IMR-90 (cell line): ENCODE measurements at regions not wholly inside any gene's neighbourhood (a gene's known extent, or its start where the extent isn't known, plus 50 kb on each side); places are given as distances from the start of the nearest gene placed in this dataset.

Experiments
- ATAC-seq: fragments of 200-7000 bp; cut with Tn5 transposase; 2 replicates; pipeline ENCODE4 v1.9.1; 2020; ENCODE audit warnings: low read depth, mild to moderate bottlenecking, moderate library complexity
- BruUV-seq: library from RNA; stranded (reverse); fragments of 400-500 nt; replicated peaks from 2 replicates; lab custom pipeline; 2021; lab: Mats Ljungman, UMichigan
- CTCF ChIA-PET: fragments of 300-600 bp; formaldehyde crosslinking; extraction: SDS; loops from one replicate; lab custom pipeline; 2021; ENCODE audit warnings: antibody characterized with exemption; lab: Yijun Ruan, JAX
- POLR2A ChIA-PET: fragments of 300-600 bp; sonication (Branson Sonifier 250); formaldehyde crosslinking; loops from one replicate; lab custom pipeline; 2022; ENCODE audit warnings: antibody characterized with exemption; ENCODE audit not compliant: unreplicated experiment; lab: Charles Lee
- DNase-seq: peaks from one replicate; pipeline ENCODE4 v3.0.0; 2013
- H2AFZ ChIP-seq: replicated peaks from 2 replicates; pipeline ENCODE3; 2013; ENCODE audit warnings: low read length, mild to moderate bottlenecking; ENCODE audit not compliant: poor library complexity
- H2AK5ac ChIP-seq: 2 replicates; pipeline ENCODE4 v1.6.1; 2013; ENCODE audit warnings: low read depth, low read length, inconsistent platforms
- H2AK9ac ChIP-seq: replicated peaks from 2 replicates; pipeline ENCODE3; 2013; ENCODE audit warnings: mild to moderate bottlenecking, low read depth, low read length, moderate library complexity; ENCODE audit not compliant: poor library complexity
- H2BK120ac ChIP-seq: 2 replicates; pipeline ENCODE4 v1.6.1; 2013; ENCODE audit warnings: low read depth, low read length, inconsistent platforms
- H2BK15ac ChIP-seq: 3 replicates; pipeline ENCODE4 v1.6.1; 2013; ENCODE audit warnings: low read depth, low read length, inconsistent platforms
- H2BK20ac ChIP-seq: 2 replicates; pipeline ENCODE4 v1.6.1; 2013; ENCODE audit warnings: low read depth, mild to moderate bottlenecking, inconsistent platforms, low read length, moderate library complexity
- H2BK5ac ChIP-seq: 2 replicates; pipeline ENCODE4 v1.6.1; 2013; ENCODE audit warnings: mild to moderate bottlenecking, low read depth, low read length, inconsistent platforms; ENCODE audit not compliant: poor library complexity, severe bottlenecking
- H3K14ac ChIP-seq: replicated peaks from 2 replicates; pipeline ENCODE4 v1.6.1; 2013; ENCODE audit warnings: low read depth, low read length, inconsistent platforms
- H3K18ac ChIP-seq: 2 replicates; pipeline ENCODE4 v1.6.1; 2013; ENCODE audit warnings: low read depth, low read length, control low read depth
- H3K23ac ChIP-seq: 2 replicates; pipeline ENCODE4 v1.6.1; 2013; ENCODE audit warnings: low read depth, low read length, inconsistent platforms
- H3K27ac ChIP-seq: 2 replicates; pipeline ENCODE4 v1.5.1; 2013; ENCODE audit warnings: mild to moderate bottlenecking, control low read depth, low read length; ENCODE audit not compliant: insufficient read depth
- H3K27me3 ChIP-seq: 2 replicates; pipeline ENCODE4 v1.6.1; 2013; ENCODE audit warnings: low read length; ENCODE audit not compliant: control insufficient read depth, insufficient read depth
- H3K36me3 ChIP-seq: 2 replicates; pipeline ENCODE4 v1.6.1; 2013; ENCODE audit warnings: low read length, mixed read lengths; ENCODE audit not compliant: control insufficient read depth, insufficient read depth
- H3K4ac ChIP-seq: 2 replicates; pipeline ENCODE4 v1.6.1; 2013; ENCODE audit warnings: low read depth, low read length, inconsistent platforms
- H3K4me1 ChIP-seq: 2 replicates; pipeline ENCODE4 v1.6.1; 2013; ENCODE audit warnings: low read length, mixed read lengths; ENCODE audit not compliant: control insufficient read depth, insufficient read depth
- H3K4me2 ChIP-seq: 2 replicates; pipeline ENCODE4 v1.6.1; 2013; ENCODE audit warnings: low read depth, mild to moderate bottlenecking, control low read depth, low read length, moderate library complexity
- H3K4me3 ChIP-seq: 2 replicates; pipeline ENCODE4 v1.5.1; 2013; ENCODE audit warnings: low read depth, mild to moderate bottlenecking, control low read depth, low read length, moderate library complexity; ENCODE audit not compliant: insufficient read depth
- H3K56ac ChIP-seq: 2 replicates; pipeline ENCODE4 v1.6.1; 2013; ENCODE audit warnings: low read length, inconsistent platforms; ENCODE audit not compliant: insufficient read depth; ENCODE audit errors: extremely low read depth
- H3K79me1 ChIP-seq, 2 experiments: 2 replicates each; pipeline ENCODE4 v1.6.1; 2013; ENCODE audit warnings: low read length in 2 of 2, inconsistent platforms in 1 of 2, low read depth in 1 of 2
- H3K9ac ChIP-seq: 2 replicates; pipeline ENCODE4 v1.6.1; 2013; ENCODE audit warnings: low read depth, low read length, control low read depth
- H3K9me1 ChIP-seq: 2 replicates; pipeline ENCODE4 v1.6.1; 2013; ENCODE audit warnings: low read length, inconsistent platforms; ENCODE audit not compliant: insufficient read depth
- H3K9me3 ChIP-seq: 2 replicates; pipeline ENCODE4 v1.6.1; 2013; ENCODE audit warnings: low read length; ENCODE audit not compliant: control insufficient read depth, insufficient read depth
- H4K20me1 ChIP-seq: 2 replicates; pipeline ENCODE4 v1.6.1; 2013; ENCODE audit warnings: low read length, inconsistent platforms; ENCODE audit not compliant: insufficient read depth
- H4K5ac ChIP-seq: 2 replicates; pipeline ENCODE4 v1.6.1; 2013; ENCODE audit warnings: mild to moderate bottlenecking, low read depth, low read length, control low read depth
- H4K8ac ChIP-seq, 2 experiments: 2 replicates each; pipeline ENCODE4 v1.6.1; 2013; ENCODE audit warnings: low read depth in 2 of 2, low read length in 2 of 2, control low read depth in 1 of 2, inconsistent platforms in 1 of 2
- H4K91ac ChIP-seq: 2 replicates; pipeline ENCODE4 v1.6.1; 2013; ENCODE audit warnings: low read depth, low read length, inconsistent platforms; ENCODE audit not compliant: insufficient read depth
- CEBPB ChIP-seq: IDR thresholded peaks from 2 replicates; pipeline ENCODE4 v1.6.1; 2012; ENCODE audit warnings: low read depth, low read length, improper control_type of control experiment
- CTCF ChIP-seq: conservative IDR thresholded peaks from 2 replicates; pipeline ENCODE4 v1.5.1; 2012; ENCODE audit warnings: mild to moderate bottlenecking, low read depth, low read length, improper control_type of control experiment
- ELK1 ChIP-seq: fragments of 150-350 bp; IDR thresholded peaks from 2 replicates; pipeline ENCODE4 v1.6.1; 2016; ENCODE audit warnings: low read depth, mild to moderate bottlenecking, low read length, moderate library complexity, borderline replicate concordance
- FOS ChIP-seq: fragments of 150-350 bp; IDR thresholded peaks from 2 replicates; pipeline ENCODE4 v1.6.1; 2016; ENCODE audit warnings: low read depth, low read length
- MAZ ChIP-seq: IDR thresholded peaks from 2 replicates; pipeline ENCODE4 v1.6.1; 2012; ENCODE audit warnings: low read depth, mild to moderate bottlenecking, low read length, improper control_type of control experiment, moderate library complexity, borderline replicate concordance
- MXI1 ChIP-seq: IDR thresholded peaks from 2 replicates; pipeline ENCODE4 v1.6.1; 2012; ENCODE audit warnings: low read depth, mild to moderate bottlenecking, low read length, moderate library complexity, borderline replicate concordance
- NFE2L2 ChIP-seq: fragments of 150-350 bp; IDR thresholded peaks from 2 replicates; pipeline ENCODE4 v1.6.1; 2016; ENCODE audit warnings: low read depth, mild to moderate bottlenecking, low read length
- POLR2A ChIP-seq: IDR thresholded peaks from 2 replicates; pipeline ENCODE4 v1.6.1; 2012; ENCODE audit warnings: mild to moderate bottlenecking, low read depth, low read length
- RCOR1 ChIP-seq: IDR thresholded peaks from 2 replicates; pipeline ENCODE4 v1.6.1; 2012; ENCODE audit warnings: mild to moderate bottlenecking, low read length, improper control_type of control experiment; ENCODE audit not compliant: insufficient replicate concordance
- RFX5 ChIP-seq: IDR thresholded peaks from 2 replicates; pipeline ENCODE4 v1.8.0; 2012; ENCODE audit warnings: low read depth, mild to moderate bottlenecking, low read length, moderate library complexity
- SMC3 ChIP-seq: fragments of 150-350 bp; IDR thresholded peaks from 2 replicates; pipeline ENCODE4 v1.6.1; 2016; ENCODE audit warnings: low read depth, mild to moderate bottlenecking, antibody characterized with exemption, low read length, moderate library complexity
- WGBS, 2 experiments: methylation state at CpG; one replicate each; pipeline versions ENCODE4 v1.1.5 to v1.1.7; 2013; ENCODE audit warnings: missing lambda C conversion rate in 2 of 2; ENCODE audit not compliant: insufficient read length in 1 of 2; ENCODE audit errors: extremely low coverage in 2 of 2; 5-methylcytosine and 5-hydroxymethylcytosine counted together
- dilution Hi-C: fragments of 300-500 bp; cut with HindIII; formaldehyde crosslinking; loops from one replicate; pipeline ENCODE4 v1.14.3; 2018; ENCODE audit warnings: low sequenced_read_pairs; ENCODE audit not compliant: unreplicated experiment
- in situ Hi-C: fragments of 300-500 bp; cut with MboI; formaldehyde crosslinking; loops from 3 replicates; pipeline ENCODE4 v1.14.3; 2019; ENCODE audit warnings: low sequenced_read_pairs, inconsistent platforms, mixed read lengths
- intact Hi-C: fragments of 100-400 bp; cut with micrococcal nuclease; formaldehyde crosslinking; loops from 2 replicates; pipeline ENCODE4 v1.10.0; 2022

GRCh38 chr14:51491776-51492175 lies 159.9 kb upstream of the FRMD6 start:
- H3K4ac ChIP-seq, result no peak overlapping the region
- H2AK9ac ChIP-seq, result no peak overlapping the region
- no peak for TF ChIP-seq POLR2A
- TF ChIP-seq CEBPB, result no peak
- TF ChIP-seq NFE2L2, result no peak
- no peak for TF ChIP-seq MAZ
- TF ChIP-seq ELK1, result no peak
- no peak for TF ChIP-seq FOS
- TF ChIP-seq RCOR1, result no peak
- no peak for TF ChIP-seq CTCF
- TF ChIP-seq SMC3, result no peak
- TF ChIP-seq MXI1, result no peak
- no peak for TF ChIP-seq RFX5
- 0 out of 2 replicates have a peak, but pooled peaks cover 2% of the 10 kb centered on the region for H3K9me3 ChIP-seq
- H2AFZ ChIP-seq, result peak overlapping the region; percentile 64
- peaks cover 12% of the 10 kb centered on the region; the same call in 1 of the 2 replicates for H3K9me1 ChIP-seq
- ChIA-PET POLR2A (no interaction called here), CTCF (interaction anchor here (1.3 to 1.5 kb wide), 2 partner anchors 63 to 288 kb away, joined by 3 read pairs; no protein-coding TSS in a partner anchor)
- WGBS, 2 experiments, result 14% methylated on average over 1 of the region's 3 CpGs; no CpG with 5 or more reads in 1 of the 2 experiments
- peak overlapping the region; percentile 62 for H2BK15ac ChIP-seq
- peak overlapping the region; percentile 7; the same call in 1 of the 2 replicates for H2BK20ac ChIP-seq
- no peak overlapping the region for H3K9ac ChIP-seq
- H3K36me3 ChIP-seq, result no peaks in the 10 kb centered on the region
- H2BK5ac ChIP-seq, result peak overlapping the region; percentile 20
- H2AK5ac ChIP-seq, result no peak overlapping the region
- H3K4me2 ChIP-seq, result no peak overlapping the region
- no peak for DNase-seq
- H3K56ac ChIP-seq, result no peak overlapping the region
- H3K27ac ChIP-seq, result no peak overlapping the region
- in situ Hi-C loops, result no loop called here
- peak overlapping the region; percentile 39; the same call in 1 of the 2 replicates for H3K18ac ChIP-seq
- ATAC-seq, result no peak; the same call in none of the 2 replicates
- peaks cover 15% of the 10 kb centered on the region for H3K4me1 ChIP-seq
- no peak overlapping the region for H3K23ac ChIP-seq
- dilution Hi-C loops, result no loop called here
- peak overlapping the region; percentile 6; the same call in 1 of the 2 replicates for H4K91ac ChIP-seq
- intact Hi-C loops, result no loop called here
- H2BK120ac ChIP-seq, result peak overlapping the region; percentile 23; the same call in 1 of the 2 replicates
- H4K5ac ChIP-seq, result no peak overlapping the region
- no peak overlapping the region for H3K4me3 ChIP-seq
- H4K20me1 ChIP-seq, result no peaks in the 10 kb centered on the region
- no peaks in the 10 kb centered on the region; a peak in 1 of 4 replicates for H3K79me1 ChIP-seq
- H3K27me3 ChIP-seq, result no peaks in the 10 kb centered on the region
- peak overlapping the region; percentile 44 to 78; a peak in 2 of 4 replicates for H4K8ac ChIP-seq
- peak overlapping the region; percentile 69 for H3K14ac ChIP-seq
- BruUV-seq, result no TSS peak
